HT-29 (cell line): ENCODE measurements at regions not wholly inside any gene's neighbourhood (a gene's known extent, or its start where the extent isn't known, plus 50 kb on each side); places are given as distances from the start of the nearest gene placed in this dataset.
A peak's percentile ranks its signal among the peaks of the same experiment; 100 is the strongest.

Experiments
- DNase-seq: peaks from one replicate; pipeline ENCODE4 v3.0.0-alpha.2; 2015; ENCODE audit warnings: low spot score

GRCh38 chr4:3818371-3818770, 52.2 kb downstream of the ADRA2C start:
- no peak for DNase-seq

GRCh38 chr4:3819210-3819919, 53.2 kb downstream of the ADRA2C start:
- peak; percentile 7 for DNase-seq

- DNase-seq: no peak
Measured at GRCh38 chr4:3820016-3820805, 54.0 kb downstream of the ADRA2C start.

GRCh38 chr4:3820806-3821579, 54.8 kb downstream of the ADRA2C start:
- no peak for DNase-seq

GRCh38 chr4:3821580-3822229, 55.5 kb downstream of the ADRA2C start:
- no peak for DNase-seq

GRCh38 chr4:3822230-3822947, 56.2 kb downstream of the ADRA2C start:
- no peak for DNase-seq

- no peak for DNase-seq
Measured at GRCh38 chr4:3823496-3824341, 57.5 kb downstream of the ADRA2C start.

GRCh38 chr4:3824521-3825270, 58.5 kb downstream of the ADRA2C start:
- no peak for DNase-seq

GRCh38 chr4:3825530-3825929, 59.3 kb downstream of the ADRA2C start:
- DNase-seq: no peak

- DNase-seq: no peak
Measured at GRCh38 chr4:3826247-3827172, 60.3 kb downstream of the ADRA2C start.

GRCh38 chr4:3827616-3828492, 61.7 kb downstream of the ADRA2C start:
- peak; percentile 81 for DNase-seq

GRCh38 chr4:3828546-3828945, 62.4 kb downstream of the ADRA2C start:
- DNase-seq: no peak

GRCh38 chr4:3829211-3829955, 63.2 kb downstream of the ADRA2C start:
- no peak for DNase-seq

- no peak for DNase-seq
Measured at GRCh38 chr4:3829956-3830773, 64.0 kb downstream of the ADRA2C start.

- DNase-seq: no peak
Measured at GRCh38 chr4:3830774-3831528, 64.8 kb downstream of the ADRA2C start.
